Colonic mucosa (tissue), 4 donors: ENCODE measurements at regions not wholly inside any gene's neighbourhood (a gene's known extent, or its start where the extent isn't known, plus 50 kb on each side); places are given as distances from the start of the nearest gene placed in this dataset.

Source experiments
- DNase-seq: peaks from one replicate; pipeline ENCODE4 v3.0.0-alpha.2; 2020
- H3K27ac ChIP-seq: fragments of 200-600 bp; one replicate; pipeline ENCODE4 v1.8.0; 2021
- H3K27me3 ChIP-seq: fragments of 200-600 bp; one replicate; pipeline ENCODE4 v1.8.0; 2021
- H3K36me3 ChIP-seq: fragments of 200-600 bp; one replicate; pipeline ENCODE4 v1.8.0; 2021
- H3K4me1 ChIP-seq: fragments of 200-600 bp; one replicate; pipeline ENCODE4 v1.8.0; 2021; ENCODE audit warnings: mild to moderate bottlenecking
- H3K4me3 ChIP-seq: fragments of 200-600 bp; one replicate; pipeline ENCODE4 v1.8.0; 2021
- H3K9ac ChIP-seq, 2 donors: one replicate each; pipeline ENCODE4 v1.7.0; 2013; ENCODE audit warnings: control low read depth in 2 of 2, low read depth in 2 of 2, low read length in 2 of 2
- H3K9me3 ChIP-seq: fragments of 200-600 bp; one replicate; pipeline ENCODE4 v1.8.0; 2021
- CTCF ChIP-seq: fragments of 200-600 bp; IDR thresholded peaks from one replicate; pipeline ENCODE4 v1.8.0; 2022; ENCODE audit warnings: antibody characterized with exemption, mild to moderate bottlenecking
- intact Hi-C: fragments of 100-400 bp; cut with DNase I; formaldehyde crosslinking; loops from one replicate; pipeline ENCODE4 v1.14.1; 2022
- donor health status: healthy.
- donor health status: DM: no; HTN: no; CAD: no.
- donor health status: DM: no; HTN: no; CAD: no.

GRCh38 chr4:58111818-58112217, 1001.6 kb upstream of the IGFBP7 start:
- no peak for TF ChIP-seq CTCF
- Histone ChIP-seq H3K4me3 (no peak overlapping the region), H3K4me1 (no peaks in the 10 kb centered on the region), H3K27ac (no peak overlapping the region), H3K27me3 (no peaks in the 10 kb centered on the region), H3K9ac (no peak overlapping the region), H3K36me3 (no peaks in the 10 kb centered on the region), H3K9me3 (no peaks in the 10 kb centered on the region)
- DNase-seq = no peak
- intact Hi-C loops = no loop called here

- no peak overlapping the region for H3K9ac ChIP-seq
- no peaks in the 10 kb centered on the region for H3K4me1 ChIP-seq
- no peak overlapping the region for H3K27ac ChIP-seq
- H3K4me3 ChIP-seq = no peak overlapping the region
- H3K9me3 ChIP-seq = no peaks in the 10 kb centered on the region
- no peak for TF ChIP-seq CTCF
- no peak for DNase-seq
- H3K36me3 ChIP-seq = no peaks in the 10 kb centered on the region
- intact Hi-C loops = no loop called here
- no peaks in the 10 kb centered on the region for H3K27me3 ChIP-seq
Observed at GRCh38 chr4:58093352-58093751, 983.2 kb upstream of the IGFBP7 start.

GRCh38 chr4:58090539-58090938, 980.4 kb upstream of the IGFBP7 start:
- intact Hi-C loops = no loop called here

GRCh38 chr4:58081356-58081755, 971.2 kb upstream of the IGFBP7 start:
- H3K4me3 ChIP-seq = no peak overlapping the region
- H3K9me3 ChIP-seq = no peaks in the 10 kb centered on the region
- no peaks in the 10 kb centered on the region for H3K27me3 ChIP-seq
- DNase-seq = no peak
- no peak overlapping the region for H3K27ac ChIP-seq
- H3K4me1 ChIP-seq = no peaks in the 10 kb centered on the region
- no peak for TF ChIP-seq CTCF
- no peaks in the 10 kb centered on the region for H3K36me3 ChIP-seq
- intact Hi-C loops = no loop called here
- no peak overlapping the region for H3K9ac ChIP-seq

More at GRCh38 chr4:58090539-58090938, 980.4 kb upstream of the IGFBP7 start:
- Histone ChIP-seq H3K4me3 (no peak overlapping the region), H3K4me1 (no peaks in the 10 kb centered on the region), H3K27ac (no peak overlapping the region), H3K9ac (no peak overlapping the region), H3K9me3 (no peaks in the 10 kb centered on the region), H3K27me3 (no peaks in the 10 kb centered on the region), H3K36me3 (no peaks in the 10 kb centered on the region)
- no peak for DNase-seq
- TF ChIP-seq CTCF = no peak

GRCh38 chr4:58075724-58076123, 965.5 kb upstream of the IGFBP7 start:
- Histone ChIP-seq H3K4me1 (no peaks in the 10 kb centered on the region), H3K27ac (no peak overlapping the region), H3K9ac (no peak overlapping the region), H3K36me3 (no peaks in the 10 kb centered on the region), H3K27me3 (no peaks in the 10 kb centered on the region), H3K9me3 (no peaks in the 10 kb centered on the region), H3K4me3 (no peak overlapping the region)
- no peak for TF ChIP-seq CTCF
- DNase-seq = no peak
- intact Hi-C loops = no loop called here

GRCh38 chr4:58074382-58074781, 964.2 kb upstream of the IGFBP7 start:
- Histone ChIP-seq H3K9me3 (no peaks in the 10 kb centered on the region), H3K27ac (no peak overlapping the region), H3K4me3 (no peak overlapping the region), H3K36me3 (no peaks in the 10 kb centered on the region), H3K9ac (no peak overlapping the region), H3K4me1 (no peaks in the 10 kb centered on the region), H3K27me3 (no peaks in the 10 kb centered on the region)
- intact Hi-C loops = no loop called here
- DNase-seq = no peak
- TF ChIP-seq CTCF = no peak
